MM.1S (cell line): ENCODE measurements at regions not wholly inside any gene's neighbourhood (a gene's known extent, or its start where the extent isn't known, plus 50 kb on each side); places are given as distances from the start of the nearest gene placed in this dataset.

Source experiments
- CTCF ChIP-seq: fragments of 300-600 bp; sonication (generic); IDR thresholded peaks from 2 replicates; pipeline ENCODE4 v1.5.1; 2016; ENCODE audit warnings: antibody characterized with exemption, low read length, mixed read lengths
- EZH2 ChIP-seq: fragments of 300-600 bp; sonication (generic); optimal IDR thresholded peaks from 2 replicates; pipeline ENCODE3; 2017; ENCODE audit warnings: low read depth, mild to moderate bottlenecking, antibody characterized with exemption, low read length, mixed read lengths
- EZH2phosphoT487 ChIP-seq: fragments of 300-600 bp; sonication (generic); IDR thresholded peaks from 2 replicates; pipeline ENCODE4 v1.6.1; 2018; ENCODE audit warnings: antibody characterized with exemption, low read length

DNA sequence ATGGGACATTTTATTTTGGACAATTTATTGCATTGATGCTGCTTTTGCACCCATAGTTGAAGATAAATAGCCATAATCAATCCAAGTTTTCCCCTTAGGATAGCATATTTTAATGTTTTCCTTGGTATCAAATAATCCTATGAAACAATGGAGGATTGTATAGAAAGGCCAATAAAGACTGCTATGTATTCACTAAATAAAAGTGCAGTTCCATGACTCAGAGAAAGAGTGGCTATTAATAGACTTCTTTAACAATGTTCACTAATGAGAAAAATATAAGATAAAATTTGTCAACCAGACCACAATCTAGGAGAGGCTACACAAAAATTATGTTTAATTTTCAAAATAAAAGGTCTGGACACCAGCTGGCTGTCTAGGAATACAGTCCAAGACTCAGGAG lies 560.9 kb upstream of the AGTR1 start:
- TF ChIP-seq CTCF (no peak), EZH2phosphoT487 (no peak), EZH2 (no peak)
